Fibroblast of skin of abdomen (primary cell): ENCODE measurements at regions not wholly inside any gene's neighbourhood (a gene's known extent, or its start where the extent isn't known, plus 50 kb on each side); places are given as distances from the start of the nearest gene placed in this dataset.
"Not testable (repeated sequence)": the region's sequence is repeated elsewhere in the genome, so short reads cannot be mapped to it uniquely, and the experiment has no call there.

ENCODE experiments used
- DNase-seq: peaks from one replicate; pipeline ENCODE4 v3.0.0-alpha.2; 2013

GRCh38 chr6:71205336-71205956 lies 83.2 kb upstream of the OGFRL1 start:
- DNase-seq, result peak; percentile 37

- DNase-seq, result no peak
These were observed 82.5 kb upstream of the OGFRL1 start for GRCh38 chr6:71206089-71206488.

- no peak for DNase-seq
These were observed 79.4 kb upstream of the OGFRL1 start for GRCh38 chr6:71209206-71209605.

GRCh38 chr6:71209626-71210025 lies 79.0 kb upstream of the OGFRL1 start:
- DNase-seq, result no peak

- peak; percentile 9 for DNase-seq
These were observed 76.8 kb upstream of the OGFRL1 start for GRCh38 chr6:71211799-71212198.

GRCh38 chr6:71220466-71220865 lies 68.1 kb upstream of the OGFRL1 start:
- DNase-seq, result no peak

GRCh38 chr6:71222671-71223070 lies 65.9 kb upstream of the OGFRL1 start:
- DNase-seq, result no peak

- DNase-seq, result no peak
These were observed 64.6 kb upstream of the OGFRL1 start for GRCh38 chr6:71224011-71224410.

GRCh38 chr6:71226151-71226550 lies 62.5 kb upstream of the OGFRL1 start:
- no peak for DNase-seq

- DNase-seq, result peak; percentile 4
These were observed 60.1 kb upstream of the OGFRL1 start for GRCh38 chr6:71228461-71229041.

GRCh38 chr6:71229477-71229876 lies 59.1 kb upstream of the OGFRL1 start:
- no peak for DNase-seq

- not testable (repeated sequence) for DNase-seq
These were observed 55.7 kb upstream of the OGFRL1 start for GRCh38 chr6:71232890-71233289.

GRCh38 chr6:71236926-71237434 lies 51.6 kb upstream of the OGFRL1 start:
- DNase-seq, result no peak

- peak; percentile 55 for DNase-seq
These were observed 50.3 kb upstream of the OGFRL1 start for GRCh38 chr6:71238351-71238750.
